ENCODE measurements at regions not wholly inside any gene's neighbourhood (a gene's known extent, or its start where the extent isn't known, plus 50 kb on each side); places are given as distances from the start of the nearest gene placed in this dataset.

DNA sequence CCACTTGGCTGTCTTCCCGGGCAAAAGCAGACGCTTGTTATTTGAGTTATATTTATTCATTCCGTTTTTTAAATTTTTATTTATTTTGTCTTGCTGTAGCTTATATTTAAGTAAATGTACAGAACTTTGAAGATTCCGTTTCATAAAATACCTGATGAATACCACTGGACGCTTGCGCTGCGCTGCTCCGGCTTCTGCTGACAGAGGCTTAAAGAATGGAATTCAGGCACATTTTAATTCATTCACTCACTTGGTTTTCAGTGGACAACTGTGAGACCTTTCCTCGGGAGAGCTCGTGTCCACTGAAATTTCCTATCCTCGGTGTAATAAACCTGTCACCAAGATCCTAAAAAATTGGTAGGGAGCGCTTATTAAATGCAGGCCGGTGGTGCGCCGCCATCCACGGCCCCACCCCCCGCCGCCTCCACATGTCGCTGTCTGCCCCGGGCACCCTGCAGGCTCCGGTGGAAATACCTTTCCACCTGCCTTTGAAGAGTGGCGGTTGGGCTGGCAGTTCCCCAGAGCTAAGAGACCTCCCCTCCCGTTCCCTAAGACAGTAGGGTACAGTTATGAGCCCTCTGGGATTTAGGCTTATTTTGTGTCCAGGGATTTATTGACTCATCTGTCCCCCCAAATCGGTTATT lies 62.5 kb upstream of the UBE2E1 start:
- peaks cover 25% of the 10 kb centered on the region for H3K4me1 ChIP-seq (ENCODE audit: low read length)
- no peaks in the 10 kb centered on the region for H3K9me3 ChIP-seq (ENCODE audit: insufficient read depth, low read length)

DNA sequence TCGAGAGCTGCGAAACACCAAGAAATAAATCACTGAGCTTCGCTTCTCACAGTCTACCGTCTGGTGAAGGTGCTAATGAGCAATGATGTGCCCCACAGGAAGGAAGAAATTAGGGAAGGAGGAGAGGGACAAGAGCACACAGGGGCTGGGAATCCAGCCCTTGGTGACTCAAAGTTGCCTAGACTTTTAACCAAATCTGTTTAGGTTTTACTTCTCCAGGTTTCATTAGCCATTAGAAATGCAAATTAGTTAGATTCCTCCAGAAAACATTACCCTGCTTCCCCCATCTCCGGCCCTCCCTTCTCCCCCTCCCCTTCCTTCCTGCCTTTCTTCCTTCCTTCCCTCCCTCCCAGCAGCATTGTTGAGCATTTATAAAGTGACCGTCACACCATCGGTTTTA lies 59.3 kb upstream of the UBE2E1 start:
- peaks cover 18% of the 10 kb centered on the region for H3K4me1 ChIP-seq (ENCODE audit: low read length)
- H3K27ac ChIP-seq (ENCODE audit: low read length): no peak overlapping the region
- H3K4me2 ChIP-seq (ENCODE audit: low read length): no peak overlapping the region
- no peak overlapping the region for H3K9ac ChIP-seq (ENCODE audit: low read length)
- no peak overlapping the region for H3K4me3 ChIP-seq (ENCODE audit: low read length)
- H3K36me3 ChIP-seq (replicated peaks; ENCODE audit: low read depth, low read length): no peaks in the 10 kb centered on the region
- no peaks in the 10 kb centered on the region for H3K79me2 ChIP-seq (ENCODE audit: low read length)
- TF ChIP-seq EZH2phosphoT487 (IDR thresholded peaks at IDR 0.05; ENCODE audit: low read depth): no peak
- TF ChIP-seq, protein P1, sequence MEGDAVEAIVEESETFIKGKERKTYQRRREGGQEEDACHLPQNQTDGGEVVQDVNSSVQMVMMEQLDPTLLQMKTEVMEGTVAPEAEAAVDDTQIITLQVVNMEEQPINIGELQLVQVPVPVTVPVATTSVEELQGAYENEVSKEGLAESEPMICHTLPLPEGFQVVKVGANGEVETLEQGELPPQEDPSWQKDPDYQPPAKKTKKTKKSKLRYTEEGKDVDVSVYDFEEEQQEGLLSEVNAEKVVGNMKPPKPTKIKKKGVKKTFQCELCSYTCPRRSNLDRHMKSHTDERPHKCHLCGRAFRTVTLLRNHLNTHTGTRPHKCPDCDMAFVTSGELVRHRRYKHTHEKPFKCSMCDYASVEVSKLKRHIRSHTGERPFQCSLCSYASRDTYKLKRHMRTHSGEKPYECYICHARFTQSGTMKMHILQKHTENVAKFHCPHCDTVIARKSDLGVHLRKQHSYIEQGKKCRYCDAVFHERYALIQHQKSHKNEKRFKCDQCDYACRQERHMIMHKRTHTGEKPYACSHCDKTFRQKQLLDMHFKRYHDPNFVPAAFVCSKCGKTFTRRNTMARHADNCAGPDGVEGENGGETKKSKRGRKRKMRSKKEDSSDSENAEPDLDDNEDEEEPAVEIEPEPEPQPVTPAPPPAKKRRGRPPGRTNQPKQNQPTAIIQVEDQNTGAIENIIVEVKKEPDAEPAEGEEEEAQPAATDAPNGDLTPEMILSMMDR (IDR thresholded peaks at IDR 0.05; ENCODE audit: low read depth, low read length): no peak
- H3K27me3 ChIP-seq (ENCODE audit: low read depth, low read length): peaks cover 15% of the 10 kb centered on the region
- H2AFZ ChIP-seq (ENCODE audit: low read depth, low read length): no peak overlapping the region
- no peaks in the 10 kb centered on the region for H4K20me1 ChIP-seq (ENCODE audit: insufficient read depth, low read length)
- H3K9me3 ChIP-seq (ENCODE audit: insufficient read depth, low read length): no peaks in the 10 kb centered on the region

More for the DNA sequence above, 62.5 kb upstream of the UBE2E1 start:
- Histone ChIP-seq H2AFZ (ENCODE audit: low read depth, low read length) (no peak overlapping the region), H3K9ac (ENCODE audit: low read length) (no peak overlapping the region), H3K79me2 (ENCODE audit: low read length) (no peaks in the 10 kb centered on the region), H3K27me3 (ENCODE audit: low read depth, low read length) (peaks cover 35% of the 10 kb centered on the region), H3K4me3 (ENCODE audit: low read length) (no peak overlapping the region), H3K27ac (ENCODE audit: low read length) (no peak overlapping the region), H3K36me3 (replicated peaks; ENCODE audit: low read depth, low read length) (no peaks in the 10 kb centered on the region), H3K4me2 (ENCODE audit: low read length) (no peak overlapping the region), H4K20me1 (ENCODE audit: insufficient read depth, low read length) (no peaks in the 10 kb centered on the region)
- no peak for TF ChIP-seq EZH2phosphoT487 (IDR thresholded peaks at IDR 0.05; ENCODE audit: low read depth)
- TF ChIP-seq, protein P1 (IDR thresholded peaks at IDR 0.05; ENCODE audit: low read depth, low read length): no peak

DNA sequence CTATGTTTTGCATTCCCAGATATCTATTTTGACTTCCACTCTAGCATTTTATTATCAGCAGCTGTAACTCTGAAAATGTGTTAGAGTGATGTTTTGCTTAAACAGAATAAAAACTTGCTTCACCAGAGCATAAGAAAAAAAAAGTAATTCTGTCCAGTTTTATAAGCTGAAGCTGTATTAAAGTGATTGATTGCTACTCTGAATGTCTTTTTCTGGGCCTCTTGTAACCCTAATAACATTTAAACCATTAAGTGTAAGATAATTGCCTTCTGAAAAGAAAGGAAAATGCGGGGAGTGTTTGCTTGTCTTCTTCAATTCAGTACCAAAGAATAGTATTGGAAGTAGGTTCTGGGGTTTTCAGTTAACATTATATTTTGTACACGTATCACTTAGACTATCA lies 57.9 kb upstream of the UBE2E1 start:
- TF ChIP-seq, protein P1 (IDR thresholded peaks at IDR 0.05; ENCODE audit: low read depth, low read length): no peak
- TF ChIP-seq EZH2phosphoT487 (IDR thresholded peaks at IDR 0.05; ENCODE audit: low read depth): no peak
- H3K9ac ChIP-seq (ENCODE audit: low read length): no peak overlapping the region
- peaks cover 1% of the 10 kb centered on the region; the same call in 1 of the 2 replicates for H3K27me3 ChIP-seq (ENCODE audit: low read depth, low read length)
- no peaks in the 10 kb centered on the region for H3K36me3 ChIP-seq (replicated peaks; ENCODE audit: low read depth, low read length)
- H3K27ac ChIP-seq (ENCODE audit: low read length): no peak overlapping the region
- no peaks in the 10 kb centered on the region for H3K9me3 ChIP-seq (ENCODE audit: insufficient read depth, low read length)
- no peak overlapping the region for H2AFZ ChIP-seq (ENCODE audit: low read depth, low read length)
- H3K4me1 ChIP-seq (ENCODE audit: low read length): peaks cover 18% of the 10 kb centered on the region
- no peak overlapping the region for H3K4me2 ChIP-seq (ENCODE audit: low read length)
- no peak overlapping the region for H3K4me3 ChIP-seq (ENCODE audit: low read length)
- H4K20me1 ChIP-seq (ENCODE audit: insufficient read depth, low read length): no peaks in the 10 kb centered on the region
- no peaks in the 10 kb centered on the region for H3K79me2 ChIP-seq (ENCODE audit: low read length)

DNA sequence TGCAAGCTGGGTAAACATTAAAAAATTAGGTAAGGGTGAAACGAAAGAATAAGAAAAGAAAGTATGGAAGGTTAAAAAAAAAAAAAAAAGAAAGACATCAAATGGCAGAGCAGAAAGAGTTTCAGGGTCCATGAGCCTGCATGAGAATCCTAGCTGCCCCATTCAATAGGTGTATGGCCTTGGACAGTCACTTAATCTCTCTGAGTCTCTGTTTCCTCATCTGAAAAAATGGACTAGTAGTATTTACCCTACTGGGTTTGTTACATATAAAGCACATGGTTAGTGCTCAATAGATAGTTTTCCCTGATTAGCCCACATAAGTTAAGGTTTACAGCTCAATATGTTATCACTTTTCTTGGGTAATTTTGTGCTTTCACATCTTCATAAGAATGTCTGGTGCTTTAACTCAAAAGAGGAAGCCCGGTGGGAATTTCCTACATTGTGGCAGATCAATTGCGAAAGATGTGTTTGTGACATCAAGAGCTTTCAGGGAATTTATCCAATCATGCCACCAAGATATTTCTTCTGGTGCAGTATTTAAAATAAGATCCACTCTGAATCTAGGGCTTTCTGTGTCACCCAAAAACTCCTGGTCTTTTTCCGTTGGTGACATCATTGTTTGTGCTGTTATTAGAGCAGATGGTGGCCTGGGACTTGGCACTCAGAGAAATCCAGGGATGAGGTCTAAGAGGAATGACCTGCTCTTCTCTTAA lies 57.2 kb upstream of the UBE2E1 start:
- Histone ChIP-seq H3K9me3 (ENCODE audit: insufficient read depth, low read length) (no peaks in the 10 kb centered on the region), H3K79me2 (ENCODE audit: low read length) (no peaks in the 10 kb centered on the region), H4K20me1 (ENCODE audit: insufficient read depth, low read length) (no peaks in the 10 kb centered on the region), H3K4me1 (ENCODE audit: low read length) (peaks cover 18% of the 10 kb centered on the region), H3K36me3 (replicated peaks; ENCODE audit: low read depth, low read length) (no peaks in the 10 kb centered on the region), H3K4me3 (ENCODE audit: low read length) (no peak overlapping the region), H2AFZ (ENCODE audit: low read depth, low read length) (no peak overlapping the region), H3K9ac (ENCODE audit: low read length) (no peak overlapping the region), H3K27ac (ENCODE audit: low read length) (no peak overlapping the region), H3K27me3 (ENCODE audit: low read depth, low read length) (no peaks in the 10 kb centered on the region), H3K4me2 (ENCODE audit: low read length) (no peak overlapping the region; the same call in 1 of the 2 replicates)
- TF ChIP-seq, protein P1 (IDR thresholded peaks at IDR 0.05; ENCODE audit: low read depth, low read length): no peak
